K562 (cell line): ENCODE measurements at regions not wholly inside any gene's neighbourhood (a gene's known extent, or its start where the extent isn't known, plus 50 kb on each side); places are given as distances from the start of the nearest gene placed in this dataset.

Experiments used
- CBFA2T2 ChIP-seq: fragments of 450-650 bp; conservative IDR thresholded peaks from 2 replicates; pipeline ENCODE4 v1.6.1; 2017; ENCODE audit warnings: mild to moderate bottlenecking
- KDM4B ChIP-seq, 2 experiments: fragments of 450-650 bp in 1 of 2; sonication (generic) in 1 of 2; IDR thresholded peaks; 2 replicates each; pipeline ENCODE4 v1.6.1; 2016 to 2017; ENCODE audit warnings: borderline replicate concordance in 2 of 2, antibody characterized with exemption in 1 of 2, low read depth in 1 of 2, mild to moderate bottlenecking in 1 of 2
- MBD2 ChIP-seq: sonication (generic); IDR thresholded peaks from 2 replicates; pipeline ENCODE4 v1.6.1; 2016; ENCODE audit warnings: low read depth, borderline replicate concordance
- SAP30 ChIP-seq: fragments of 200-600 bp; sonication (generic); IDR thresholded peaks from 2 replicates; pipeline ENCODE4 v1.6.1; 2012; ENCODE audit warnings: borderline replicate concordance, low read depth, mild to moderate bottlenecking, moderate library complexity, low read length, control low read depth, inconsistent platforms; ENCODE audit not compliant: insufficient read depth, poor library complexity, severe bottlenecking
- ZNF274 ChIP-seq: IDR thresholded peaks from 2 replicates; pipeline ENCODE4 v1.6.1; 2011; ENCODE audit warnings: low read depth, mild to moderate bottlenecking, low read length, moderate library complexity, borderline replicate concordance
- TF ChIP-seq, protein P1 (sequence below), 2 experiments: fragments of 450-650 bp in 1 of 2; sonication (generic) in 1 of 2; formaldehyde crosslinking; conservative IDR thresholded peaks; 2 replicates each; pipeline versions ENCODE4 v1.4.0 to v1.8.1; 2020 to 2022; ENCODE audit warnings: mild to moderate bottlenecking in 1 of 2, missing genetic modification reagents in 1 of 2
- TF ChIP-seq, protein P2 (sequence below): fragments of 200-400 bp; formaldehyde crosslinking; IDR thresholded peaks from 2 replicates; pipeline ENCODE4 v1.6.1; 2017; ENCODE audit warnings: mild to moderate bottlenecking, low read depth, low read length, moderate library complexity
- TF ChIP-seq, protein P3 (sequence below): IDR thresholded peaks from 2 replicates; pipeline ENCODE4 v1.6.1; 2011; ENCODE audit warnings: borderline replicate concordance, low read depth, mild to moderate bottlenecking, moderate library complexity, low read length; ENCODE audit not compliant: insufficient read depth, poor library complexity, severe bottlenecking

DNA sequence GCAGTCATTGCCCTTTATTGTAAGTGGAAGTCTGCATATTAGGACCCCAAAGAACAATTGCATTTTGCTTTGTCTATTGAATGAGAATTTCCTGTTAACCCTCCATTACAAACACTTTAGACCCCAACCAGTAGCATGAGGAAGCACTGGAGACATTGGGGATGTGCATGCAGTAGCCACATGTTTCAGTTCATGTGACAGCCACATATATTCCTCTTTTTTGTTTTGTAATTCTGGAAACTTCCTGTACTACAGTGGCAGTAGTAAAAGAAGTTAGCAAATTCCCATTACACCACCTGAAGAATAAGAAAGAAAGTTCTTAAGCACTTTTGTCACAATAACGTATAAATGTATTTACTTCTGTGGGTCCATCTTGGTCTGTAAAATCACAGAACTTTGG lies 281.1 kb upstream of the SLC14A2 start (continued):
- TF ChIP-seq, protein P1, sequence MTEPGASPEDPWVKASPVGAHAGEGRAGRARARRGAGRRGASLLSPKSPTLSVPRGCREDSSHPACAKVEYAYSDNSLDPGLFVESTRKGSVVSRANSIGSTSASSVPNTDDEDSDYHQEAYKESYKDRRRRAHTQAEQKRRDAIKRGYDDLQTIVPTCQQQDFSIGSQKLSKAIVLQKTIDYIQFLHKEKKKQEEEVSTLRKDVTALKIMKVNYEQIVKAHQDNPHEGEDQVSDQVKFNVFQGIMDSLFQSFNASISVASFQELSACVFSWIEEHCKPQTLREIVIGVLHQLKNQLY (CRISPR knock-in tag; conservative IDR thresholded peaks at IDR 0.05): no peak
- TF ChIP-seq ZNF274: no peak
- no peak for TF ChIP-seq SAP30
- TF ChIP-seq, protein P2, sequence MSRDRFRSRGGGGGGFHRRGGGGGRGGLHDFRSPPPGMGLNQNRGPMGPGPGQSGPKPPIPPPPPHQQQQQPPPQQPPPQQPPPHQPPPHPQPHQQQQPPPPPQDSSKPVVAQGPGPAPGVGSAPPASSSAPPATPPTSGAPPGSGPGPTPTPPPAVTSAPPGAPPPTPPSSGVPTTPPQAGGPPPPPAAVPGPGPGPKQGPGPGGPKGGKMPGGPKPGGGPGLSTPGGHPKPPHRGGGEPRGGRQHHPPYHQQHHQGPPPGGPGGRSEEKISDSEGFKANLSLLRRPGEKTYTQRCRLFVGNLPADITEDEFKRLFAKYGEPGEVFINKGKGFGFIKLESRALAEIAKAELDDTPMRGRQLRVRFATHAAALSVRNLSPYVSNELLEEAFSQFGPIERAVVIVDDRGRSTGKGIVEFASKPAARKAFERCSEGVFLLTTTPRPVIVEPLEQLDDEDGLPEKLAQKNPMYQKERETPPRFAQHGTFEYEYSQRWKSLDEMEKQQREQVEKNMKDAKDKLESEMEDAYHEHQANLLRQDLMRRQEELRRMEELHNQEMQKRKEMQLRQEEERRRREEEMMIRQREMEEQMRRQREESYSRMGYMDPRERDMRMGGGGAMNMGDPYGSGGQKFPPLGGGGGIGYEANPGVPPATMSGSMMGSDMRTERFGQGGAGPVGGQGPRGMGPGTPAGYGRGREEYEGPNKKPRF: no peak
- no peak for TF ChIP-seq CBFA2T2
- no peak for TF ChIP-seq KDM4B (IDR thresholded peaks at IDR 0.05; ENCODE audit: borderline replicate concordance in 2 of 2, low read depth in 1 of 2)
- TF ChIP-seq, protein P3, sequence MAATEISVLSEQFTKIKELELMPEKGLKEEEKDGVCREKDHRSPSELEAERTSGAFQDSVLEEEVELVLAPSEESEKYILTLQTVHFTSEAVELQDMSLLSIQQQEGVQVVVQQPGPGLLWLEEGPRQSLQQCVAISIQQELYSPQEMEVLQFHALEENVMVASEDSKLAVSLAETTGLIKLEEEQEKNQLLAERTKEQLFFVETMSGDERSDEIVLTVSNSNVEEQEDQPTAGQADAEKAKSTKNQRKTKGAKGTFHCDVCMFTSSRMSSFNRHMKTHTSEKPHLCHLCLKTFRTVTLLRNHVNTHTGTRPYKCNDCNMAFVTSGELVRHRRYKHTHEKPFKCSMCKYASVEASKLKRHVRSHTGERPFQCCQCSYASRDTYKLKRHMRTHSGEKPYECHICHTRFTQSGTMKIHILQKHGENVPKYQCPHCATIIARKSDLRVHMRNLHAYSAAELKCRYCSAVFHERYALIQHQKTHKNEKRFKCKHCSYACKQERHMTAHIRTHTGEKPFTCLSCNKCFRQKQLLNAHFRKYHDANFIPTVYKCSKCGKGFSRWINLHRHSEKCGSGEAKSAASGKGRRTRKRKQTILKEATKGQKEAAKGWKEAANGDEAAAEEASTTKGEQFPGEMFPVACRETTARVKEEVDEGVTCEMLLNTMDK: no peak
- TF ChIP-seq MBD2: no peak
